ENCODE measurements at regions not wholly inside any gene's neighbourhood (a gene's known extent, or its start where the extent isn't known, plus 50 kb on each side); places are given as distances from the start of the nearest gene placed in this dataset.
"Not testable (repeated sequence)": the region's sequence is repeated elsewhere in the genome, so short reads cannot be mapped to it uniquely, and the experiment has no call there.

DNA sequence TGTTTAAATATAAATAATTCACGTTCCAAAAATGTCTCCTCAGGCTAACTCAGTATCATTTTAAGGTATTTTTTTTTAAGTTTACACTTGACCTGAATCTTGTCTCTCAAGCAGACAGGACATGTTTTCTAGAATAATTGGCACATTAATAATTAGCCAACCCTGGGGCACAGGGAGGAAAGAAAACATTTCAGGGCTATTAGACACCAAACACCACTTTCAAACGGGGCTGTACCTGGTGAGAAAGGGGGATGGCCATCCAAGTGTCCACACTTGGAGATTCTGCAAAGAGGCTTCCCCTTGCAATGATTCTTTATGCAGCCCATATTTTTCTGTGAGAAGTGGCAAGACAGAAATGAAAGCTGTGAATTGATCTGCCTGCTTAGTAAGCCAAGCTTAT, 560.8 kb downstream of the CD109 start:
- DNase-seq: no peak

GRCh38 chr6:74256381-74256780, 560.4 kb downstream of the CD109 start:
- no peak for DNase-seq

- DNase-seq: not testable (repeated sequence)
Measured at GRCh38 chr6:74255007-74255406, 559.0 kb downstream of the CD109 start.

GRCh38 chr6:74254147-74254546, 558.1 kb downstream of the CD109 start:
- DNase-seq: not testable (repeated sequence)

DNA sequence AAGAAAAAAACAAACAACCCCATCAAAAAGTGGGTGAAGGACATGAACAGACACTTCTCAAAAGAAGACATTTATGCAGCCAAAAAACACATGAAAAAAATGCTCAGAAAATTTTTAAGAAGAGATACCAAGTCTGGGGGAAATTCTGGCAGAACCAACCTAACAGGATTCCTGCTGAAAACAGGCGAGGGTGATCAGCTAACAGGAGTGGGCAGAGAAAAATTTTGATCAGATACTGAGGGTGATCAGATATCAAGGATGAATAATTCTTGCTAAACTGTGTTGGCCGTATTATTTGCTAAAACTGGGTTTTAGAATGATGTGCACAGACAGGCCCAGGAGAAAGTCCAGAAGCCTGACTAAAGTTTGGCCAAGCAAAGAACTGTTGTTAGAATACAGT, 557.3 kb downstream of the CD109 start:
- DNase-seq: no peak

GRCh38 chr6:74250161-74250818, 554.3 kb downstream of the CD109 start:
- no peak for DNase-seq

DNA sequence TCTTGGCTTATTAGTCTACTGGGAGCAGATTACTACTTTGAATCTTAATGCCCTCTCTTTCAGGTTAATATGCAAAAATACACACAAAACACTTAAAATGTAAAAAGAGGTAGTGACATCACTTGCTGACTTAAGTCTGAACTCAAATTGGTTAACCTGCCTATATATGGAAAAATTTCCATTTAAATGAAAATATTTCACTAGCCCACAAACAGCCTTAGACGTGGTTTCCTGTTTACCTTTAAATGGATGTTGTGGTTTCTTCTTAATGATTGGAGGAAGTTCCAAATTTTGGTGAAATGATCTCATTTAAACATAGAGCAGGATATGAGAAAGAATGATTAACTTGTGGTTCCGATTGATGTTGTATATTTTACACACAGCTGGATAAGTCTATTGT, 553.7 kb downstream of the CD109 start:
- no peak for DNase-seq

- no peak for DNase-seq
Measured at GRCh38 chr6:74248966-74249365, 553.0 kb downstream of the CD109 start.

GRCh38 chr6:74222768-74223333, 526.8 kb downstream of the CD109 start:
- DNase-seq: no peak

- DNase-seq: no peak
Measured at GRCh38 chr6:74213995-74214394, 518.0 kb downstream of the CD109 start.

DNA sequence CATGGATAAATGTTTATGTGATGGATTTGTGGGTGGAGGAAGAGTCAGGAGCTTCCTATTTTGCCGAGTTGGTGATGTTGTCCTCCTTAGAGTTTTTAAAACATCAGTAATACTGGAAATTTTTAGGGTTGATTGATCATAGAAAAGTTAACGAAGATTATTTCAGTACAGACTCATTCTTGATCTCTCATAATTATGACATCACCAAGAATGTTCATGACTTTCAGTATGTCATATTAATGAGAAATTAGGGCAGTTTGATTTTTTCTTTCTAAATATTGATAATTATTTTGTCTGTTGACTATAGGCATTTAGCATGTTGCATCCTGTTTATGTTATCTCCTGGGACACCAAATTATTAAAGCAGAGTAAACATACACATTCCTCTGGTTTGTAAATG, 512.2 kb downstream of the CD109 start:
- no peak for DNase-seq

- DNase-seq: no peak
Measured at GRCh38 chr6:74199215-74199915, 503.4 kb downstream of the CD109 start.

- no peak for DNase-seq
Measured at GRCh38 chr6:74197310-74197709, 501.3 kb downstream of the CD109 start.

DNA sequence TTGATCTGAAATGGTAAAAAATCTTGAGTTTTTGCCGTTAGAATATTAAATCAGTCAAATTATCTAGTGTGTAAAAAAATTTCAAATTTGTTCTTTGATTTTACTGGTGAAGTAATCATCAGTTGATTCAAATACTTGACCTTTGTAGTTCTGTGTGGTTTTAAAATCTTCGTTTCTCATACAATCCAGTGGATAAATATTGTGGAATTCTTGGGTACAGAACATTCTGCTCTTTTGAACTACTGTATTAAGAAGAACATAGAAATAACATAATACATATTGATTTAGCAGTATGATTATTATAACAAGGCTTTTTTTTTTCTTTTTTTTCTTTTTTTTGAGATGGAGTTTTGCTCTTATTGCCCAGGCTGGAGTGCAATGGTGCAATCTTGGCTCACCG, 491.8 kb downstream of the CD109 start:
- DNase-seq: no peak

- peak; percentile 45 for DNase-seq
Measured at GRCh38 chr6:74182992-74183391, 487.0 kb downstream of the CD109 start.

GRCh38 chr6:74181471-74181870, 485.5 kb downstream of the CD109 start:
- no peak for DNase-seq

DNA sequence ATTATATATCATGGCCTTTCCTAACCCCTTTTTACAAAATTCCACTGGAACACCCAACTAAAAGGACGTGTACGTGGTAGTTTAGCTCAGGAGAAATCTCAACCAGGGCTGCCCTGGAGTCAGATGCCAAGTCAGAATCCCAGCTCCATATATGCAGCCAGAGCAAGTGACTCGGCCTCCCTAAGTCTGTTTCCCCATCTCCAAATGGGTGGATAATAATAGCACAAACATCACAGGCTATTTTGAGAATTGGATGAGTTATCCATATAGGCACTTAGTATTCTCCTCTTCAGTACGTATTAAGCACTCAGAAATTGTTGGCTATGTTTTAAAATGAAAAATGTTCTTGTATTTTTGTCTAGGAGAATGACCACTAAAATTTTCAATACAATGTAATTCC, 481.5 kb downstream of the CD109 start:
- no peak for DNase-seq

DNA sequence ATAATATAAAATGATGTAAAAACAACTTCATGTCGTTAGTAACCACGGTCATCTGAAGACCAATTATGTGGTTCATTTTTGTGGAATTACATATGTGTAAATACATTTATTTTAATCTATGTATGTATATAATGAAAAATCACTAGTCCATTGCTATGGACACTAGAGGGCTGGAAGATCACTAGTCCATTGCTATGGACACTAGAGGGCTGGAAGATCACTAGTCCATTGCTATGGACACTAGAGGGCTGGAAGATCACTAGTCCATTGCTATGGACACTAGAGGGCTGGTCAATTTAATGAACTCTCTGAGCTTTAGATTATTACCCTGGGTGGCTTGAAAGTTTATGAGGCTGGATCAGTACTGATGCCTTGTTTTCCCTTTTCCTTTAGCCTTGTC, 474.5 kb downstream of the CD109 start:
- DNase-seq: not testable (repeated sequence)

GRCh38 chr6:74170118-74170517, 474.1 kb downstream of the CD109 start:
- DNase-seq: no peak

GRCh38 chr6:74167976-74168375, 472.0 kb downstream of the CD109 start:
- no peak for DNase-seq

GRCh38 chr6:74167511-74167910, 471.5 kb downstream of the CD109 start:
- DNase-seq: no peak

GRCh38 chr6:74166849-74167248, 470.8 kb downstream of the CD109 start:
- no peak for DNase-seq

DNA sequence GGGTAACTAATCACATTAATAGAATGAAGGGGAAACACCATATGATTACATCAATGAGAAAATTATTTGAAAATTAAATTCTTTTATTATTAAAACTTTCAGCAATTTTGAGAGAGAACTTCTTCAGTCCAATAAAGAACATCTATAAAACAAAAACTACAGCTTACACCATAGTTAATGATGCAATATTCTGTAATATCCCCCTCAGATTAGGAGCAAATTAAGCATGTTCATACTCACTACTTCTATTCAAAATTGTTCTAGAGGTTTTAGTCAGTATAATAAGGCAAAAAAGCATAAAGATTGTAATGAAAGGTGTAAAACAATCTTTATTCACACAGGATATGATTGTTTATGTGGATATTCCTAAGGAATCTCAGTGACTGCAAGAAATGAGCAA, 465.4 kb downstream of the CD109 start:
- DNase-seq: no peak

DNA sequence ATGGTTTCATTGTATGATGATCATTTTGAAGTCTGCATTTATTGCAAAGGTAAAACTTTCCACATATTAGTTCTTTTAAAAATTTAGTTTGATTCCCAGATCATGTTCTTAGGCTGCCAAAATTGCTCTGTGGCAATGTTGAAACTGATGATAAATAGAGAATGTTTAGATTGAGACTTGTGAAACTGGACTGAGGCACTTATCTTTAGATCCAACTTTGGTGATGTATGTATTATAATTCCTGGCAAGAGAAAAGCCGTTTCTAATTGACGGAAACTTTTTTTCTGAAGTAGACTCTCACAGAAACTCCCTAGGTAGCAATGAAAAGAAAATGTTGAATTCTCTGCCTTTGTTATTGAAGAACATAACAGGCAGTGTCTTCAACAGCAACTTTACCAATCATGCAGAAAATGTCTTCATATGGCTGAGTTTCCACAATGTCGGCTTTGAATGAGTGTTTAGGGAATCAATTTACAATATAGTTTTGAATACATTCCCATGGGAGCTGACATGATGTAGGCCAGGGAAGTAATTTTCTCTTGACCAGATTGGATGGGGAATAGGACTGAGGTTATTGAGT, 456.2 kb downstream of the CD109 start:
- no peak for DNase-seq

Measured in NCI-H774 (cell line).